ENCODE measurements at regions not wholly inside any gene's neighbourhood (a gene's known extent, or its start where the extent isn't known, plus 50 kb on each side); places are given as distances from the start of the nearest gene placed in this dataset.
A peak's percentile ranks its signal among the peaks of the same experiment; 100 is the strongest.

DNA sequence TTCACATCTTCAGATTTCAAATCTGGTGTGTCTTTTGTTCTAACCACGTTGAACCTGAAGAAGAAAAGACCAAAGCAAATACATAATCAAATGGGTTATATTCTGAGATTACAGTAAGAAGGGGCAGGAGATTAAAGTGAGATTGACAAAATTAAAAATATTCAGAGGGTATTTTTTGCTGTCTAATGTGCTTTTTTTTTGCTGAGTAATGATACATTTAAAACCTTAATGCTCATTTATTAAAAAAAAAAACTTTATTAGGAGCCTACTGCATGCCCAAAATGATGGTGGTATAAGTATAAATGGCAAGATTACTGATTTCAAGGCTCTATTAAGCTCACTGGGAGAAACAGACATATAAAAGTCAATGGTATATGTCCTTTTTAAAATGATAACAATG lies 459.4 kb downstream of the FGF9 start:
- no peak overlapping the region for H3K4me3 ChIP-seq (ENCODE audit: low read depth, low read length)
- no peak for DNase-seq (ENCODE audit: low read depth)
- TF ChIP-seq, protein P1, sequence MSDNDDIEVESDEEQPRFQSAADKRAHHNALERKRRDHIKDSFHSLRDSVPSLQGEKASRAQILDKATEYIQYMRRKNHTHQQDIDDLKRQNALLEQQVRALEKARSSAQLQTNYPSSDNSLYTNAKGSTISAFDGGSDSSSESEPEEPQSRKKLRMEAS (IDR thresholded peaks at IDR 0.05; ENCODE audit: low read depth, low read length), result no peak
- TF ChIP-seq MYC (IDR thresholded peaks at IDR 0.05; ENCODE audit: low read depth, low read length) (no peak), POLR2A (IDR thresholded peaks at IDR 0.05; ENCODE audit: extremely low read depth, insufficient read length) (no peak)
- TF ChIP-seq, protein P2, sequence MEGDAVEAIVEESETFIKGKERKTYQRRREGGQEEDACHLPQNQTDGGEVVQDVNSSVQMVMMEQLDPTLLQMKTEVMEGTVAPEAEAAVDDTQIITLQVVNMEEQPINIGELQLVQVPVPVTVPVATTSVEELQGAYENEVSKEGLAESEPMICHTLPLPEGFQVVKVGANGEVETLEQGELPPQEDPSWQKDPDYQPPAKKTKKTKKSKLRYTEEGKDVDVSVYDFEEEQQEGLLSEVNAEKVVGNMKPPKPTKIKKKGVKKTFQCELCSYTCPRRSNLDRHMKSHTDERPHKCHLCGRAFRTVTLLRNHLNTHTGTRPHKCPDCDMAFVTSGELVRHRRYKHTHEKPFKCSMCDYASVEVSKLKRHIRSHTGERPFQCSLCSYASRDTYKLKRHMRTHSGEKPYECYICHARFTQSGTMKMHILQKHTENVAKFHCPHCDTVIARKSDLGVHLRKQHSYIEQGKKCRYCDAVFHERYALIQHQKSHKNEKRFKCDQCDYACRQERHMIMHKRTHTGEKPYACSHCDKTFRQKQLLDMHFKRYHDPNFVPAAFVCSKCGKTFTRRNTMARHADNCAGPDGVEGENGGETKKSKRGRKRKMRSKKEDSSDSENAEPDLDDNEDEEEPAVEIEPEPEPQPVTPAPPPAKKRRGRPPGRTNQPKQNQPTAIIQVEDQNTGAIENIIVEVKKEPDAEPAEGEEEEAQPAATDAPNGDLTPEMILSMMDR (IDR thresholded peaks at IDR 0.05; ENCODE audit: low read depth, low read length), result no peak

DNA sequence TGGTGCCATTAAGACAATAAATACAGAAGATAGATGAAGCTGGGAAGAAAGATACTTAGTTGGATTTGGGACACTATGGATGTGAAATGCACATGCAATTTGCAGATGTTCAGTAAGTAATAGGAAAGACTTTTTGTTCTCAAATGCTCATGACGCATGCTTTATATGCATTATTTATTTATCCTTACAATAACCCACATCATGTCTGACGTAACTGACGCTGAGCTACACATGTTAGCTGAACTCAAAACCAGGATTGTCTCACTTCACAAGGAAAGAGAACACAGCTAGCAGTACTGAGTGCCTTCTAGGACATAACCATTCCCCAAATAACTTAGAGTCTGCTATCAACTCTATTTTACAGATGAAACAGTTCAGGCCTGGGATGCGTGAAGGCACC lies 463.4 kb downstream of the FGF9 start:
- TF ChIP-seq POLR2A (IDR thresholded peaks at IDR 0.05; ENCODE audit: extremely low read depth, insufficient read length), result no peak
- TF ChIP-seq, protein P1 (IDR thresholded peaks at IDR 0.05; ENCODE audit: low read depth, low read length), result 0 out of 2 replicates have a peak, but pooled peaks have one; percentile 2
- no peak for DNase-seq (ENCODE audit: low read depth)
- no peak overlapping the region for H3K4me3 ChIP-seq (ENCODE audit: low read depth, low read length)

DNA sequence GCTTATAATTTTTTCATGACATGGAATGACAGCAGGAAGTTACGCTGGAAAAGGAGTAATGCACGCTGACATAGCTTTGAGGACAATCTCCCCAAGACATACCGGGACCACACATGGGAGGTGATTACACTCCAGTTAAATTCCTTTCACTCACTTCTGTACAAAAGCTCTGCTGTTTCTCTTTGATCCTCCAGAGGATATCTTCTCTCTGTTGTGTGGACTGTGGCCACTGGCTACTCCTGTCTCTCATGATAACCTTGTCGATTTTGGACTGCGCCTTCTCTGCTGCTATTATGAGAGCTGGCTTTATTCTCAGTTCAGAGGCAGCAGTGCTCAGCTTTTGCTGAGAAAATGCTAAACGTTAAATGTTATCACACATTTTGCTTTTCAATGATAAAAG lies 464.6 kb downstream of the FGF9 start:
- DNase-seq (ENCODE audit: low read depth), result no peak
- no peak for TF ChIP-seq MYC (IDR thresholded peaks at IDR 0.05; ENCODE audit: low read depth, low read length)
- TF ChIP-seq, protein P2 (IDR thresholded peaks at IDR 0.05; ENCODE audit: low read depth, low read length), result no peak
- H3K4me3 ChIP-seq (ENCODE audit: low read depth, low read length), result no peak overlapping the region

DNA sequence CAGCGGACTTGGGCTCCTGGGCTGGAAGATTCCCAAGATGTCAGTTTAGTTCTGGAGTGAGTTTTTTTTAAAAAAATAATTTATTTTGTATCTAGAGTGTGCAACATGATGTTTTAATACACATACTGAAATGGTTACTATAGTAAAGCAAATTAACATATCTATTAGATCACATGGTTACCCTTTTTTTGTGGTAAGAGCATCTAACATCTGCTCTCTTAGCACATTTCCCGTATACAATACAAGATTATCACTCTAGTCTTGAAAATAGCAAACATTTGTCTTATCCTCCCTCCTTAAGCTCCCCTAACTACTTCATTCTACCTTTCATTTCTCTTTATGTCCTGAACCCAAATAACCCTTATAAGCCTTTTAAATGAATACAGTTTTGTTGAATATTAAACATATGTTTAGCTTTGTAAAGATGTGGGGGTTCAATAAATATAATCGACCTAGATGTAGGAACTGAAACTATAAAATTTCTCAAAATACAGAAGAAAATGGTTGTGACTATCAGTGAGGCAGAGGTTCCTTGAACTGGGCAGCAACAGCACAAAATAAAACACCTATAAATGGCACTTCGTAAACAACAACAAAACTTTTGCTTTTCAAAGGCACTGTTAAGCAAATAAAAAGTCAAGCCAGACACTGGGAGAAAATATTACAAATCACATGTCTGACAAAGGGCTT lies 466.6 kb downstream of the FGF9 start:
- DNase-seq (ENCODE audit: low read depth), result no peak
- TF ChIP-seq MYC (IDR thresholded peaks at IDR 0.05; ENCODE audit: low read depth, low read length) (no peak), POLR2A (IDR thresholded peaks at IDR 0.05; ENCODE audit: extremely low read depth, insufficient read length) (no peak)
- TF ChIP-seq, protein P2 (IDR thresholded peaks at IDR 0.05; ENCODE audit: low read depth, low read length), result no peak
- TF ChIP-seq, protein P1 (IDR thresholded peaks at IDR 0.05; ENCODE audit: low read depth, low read length), result no peak
- H3K4me3 ChIP-seq (ENCODE audit: low read depth, low read length), result no peak overlapping the region

DNA sequence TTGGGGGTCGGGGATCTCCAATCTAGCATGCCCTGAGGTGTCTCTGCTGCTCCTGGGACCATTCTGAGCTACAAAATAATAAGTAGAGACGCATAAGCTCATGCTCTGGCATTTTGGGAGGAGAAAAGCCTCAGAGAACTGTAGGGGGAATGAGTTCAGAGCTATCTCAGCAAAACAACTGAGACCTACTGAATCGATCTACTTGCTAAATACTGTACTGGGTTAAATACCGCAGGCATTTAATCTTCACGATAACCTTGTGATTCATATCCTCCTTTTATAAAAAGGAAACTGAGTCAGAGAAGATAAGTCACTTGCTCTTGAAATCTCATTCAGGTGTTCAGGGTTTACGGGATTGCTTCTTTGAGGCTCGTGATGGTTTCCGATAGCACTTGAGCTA lies 468.1 kb downstream of the FGF9 start:
- no peak overlapping the region for H3K4me3 ChIP-seq (ENCODE audit: low read depth, low read length)
- DNase-seq (ENCODE audit: low read depth), result no peak
- TF ChIP-seq, protein P2 (IDR thresholded peaks at IDR 0.05; ENCODE audit: low read depth, low read length), result no peak
- TF ChIP-seq POLR2A (IDR thresholded peaks at IDR 0.05; ENCODE audit: extremely low read depth, insufficient read length) (no peak), MYC (IDR thresholded peaks at IDR 0.05; ENCODE audit: low read depth, low read length) (no peak)
- TF ChIP-seq, protein P1 (IDR thresholded peaks at IDR 0.05; ENCODE audit: low read depth, low read length), result no peak

DNA sequence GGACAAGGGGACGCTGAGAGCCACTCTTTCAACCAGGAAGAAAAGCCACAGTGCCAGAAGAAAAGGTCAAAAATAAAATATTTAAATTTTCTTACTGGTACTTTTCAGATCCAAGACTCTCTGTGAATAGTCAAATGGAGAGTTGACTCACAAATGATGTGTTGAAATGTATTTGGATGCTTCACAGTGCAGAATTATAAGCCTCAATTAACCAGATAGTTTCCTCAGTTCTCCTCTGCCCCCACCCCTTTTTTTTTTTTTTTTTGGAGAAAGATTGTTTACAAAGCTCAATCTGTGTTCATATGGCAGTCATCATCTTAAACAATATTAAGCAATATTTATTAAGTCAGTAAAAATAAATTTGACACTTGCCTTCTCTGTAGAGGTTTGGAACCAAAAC lies 470.8 kb downstream of the FGF9 start:
- DNase-seq (ENCODE audit: low read depth), result no peak
- H3K4me3 ChIP-seq (ENCODE audit: low read depth, low read length), result no peak overlapping the region
- TF ChIP-seq MYC (IDR thresholded peaks at IDR 0.05; ENCODE audit: low read depth, low read length) (no peak), POLR2A (IDR thresholded peaks at IDR 0.05; ENCODE audit: extremely low read depth, insufficient read length) (no peak)
- TF ChIP-seq, protein P1 (IDR thresholded peaks at IDR 0.05; ENCODE audit: low read depth, low read length), result no peak
- TF ChIP-seq, protein P2 (IDR thresholded peaks at IDR 0.05; ENCODE audit: low read depth, low read length), result no peak
